HepG2 (cell line): ENCODE measurements at regions not wholly inside any gene's neighbourhood (a gene's known extent, or its start where the extent isn't known, plus 50 kb on each side); places are given as distances from the start of the nearest gene placed in this dataset.

Source experiments
- ATAC-seq: fragments of 200-7000 bp; cut with Tn5 transposase; 3 replicates; pipeline ENCODE4 v1.9.1; 2020; ENCODE audit warnings: mild to moderate bottlenecking, moderate library complexity
- BruUV-seq: library from RNA; stranded (reverse); fragments of 400-500 nt; replicated peaks from 2 replicates; lab custom pipeline; 2021; lab: Mats Ljungman, UMichigan
- CTCF ChIA-PET: fragments of 300-600 bp; formaldehyde crosslinking; extraction: SDS; loops from one replicate; lab custom pipeline; 2021; ENCODE audit warnings: low total read pairs, inconsistent platforms, low intra/inter-chr PET ratio; lab: Yijun Ruan, JAX
- POLR2A ChIA-PET: fragments of 350-600 bp; sonication (Branson Sonifier 250); formaldehyde crosslinking; loops from one replicate; lab custom pipeline; 2020; ENCODE audit warnings: antibody characterized with exemption, inconsistent platforms; lab: Yijun Ruan, JAX
- DNase-seq: peaks from one replicate; pipeline ENCODE4 v3.0.0-alpha.2; 2015; ENCODE audit warnings: low spot score
- FAIRE-seq: peaks from 3 replicates; lab custom pipeline; 2011; peaks lifted over from hg19 to GRCh38; lab: Jason Lieb, UNC
- H2AFZ ChIP-seq: one replicate; pipeline ENCODE4 v1.6.1; 2011; ENCODE audit warnings: low read length, inconsistent platforms
- H3K27ac ChIP-seq: fragments of 300-600 bp; 3 replicates; pipeline ENCODE4 v1.8.0; 2011; ENCODE audit warnings: mixed run types, mild to moderate bottlenecking, mixed read lengths, low read length, inconsistent platforms; ENCODE audit not compliant: insufficient read depth; ENCODE audit errors: extremely low read length
- H3K27me3 ChIP-seq, 2 experiments: fragments of 200-600 bp in 1 of 2; 2 replicates in 1 of 2; 3 replicates in 1 of 2; pipeline versions ENCODE4 v1.6.0 to v1.8.0; 2011; ENCODE audit warnings: low read length in 2 of 2, mild to moderate bottlenecking in 2 of 2, moderate library complexity in 2 of 2, inconsistent platforms in 1 of 2; ENCODE audit not compliant: insufficient read depth in 2 of 2, control insufficient read depth in 1 of 2
- H3K36me3 ChIP-seq, 2 experiments: fragments of 200-600 bp in 1 of 2; replicated peaks in 1 of 2; 2 replicates in 1 of 2; 3 replicates in 1 of 2; pipeline versions ENCODE4 v1.5.1 to v1.8.0; 2011; ENCODE audit warnings: low read length in 2 of 2, inconsistent platforms in 1 of 2; ENCODE audit not compliant: insufficient read depth in 2 of 2, control insufficient read depth in 1 of 2
- H3K4me1 ChIP-seq: 2 replicates; pipeline ENCODE4 v1.5.1; 2012; ENCODE audit warnings: low read length, inconsistent platforms; ENCODE audit not compliant: insufficient read depth
- H3K4me2 ChIP-seq: 2 replicates; pipeline ENCODE4 v1.6.0; 2011; ENCODE audit warnings: low read depth, low read length, inconsistent platforms
- H3K4me3 ChIP-seq, 3 experiments: fragments of 200-600 bp in 1 of 3; sonication (generic), shearing (Covaris generic) in 1 of 3; replicated peaks in 1 of 3; 2 replicates each; pipeline ENCODE4 v1.5.1; 2011 to 2016; ENCODE audit warnings: low read length in 3 of 3, inconsistent platforms in 2 of 3, low read depth in 2 of 3, mild to moderate bottlenecking in 2 of 3, control low read depth in 1 of 3, mixed read lengths in 1 of 3; ENCODE audit not compliant: insufficient read depth in 1 of 3
- H3K79me2 ChIP-seq: one replicate; pipeline ENCODE4 v1.6.1; 2011; ENCODE audit warnings: low read length, inconsistent platforms; ENCODE audit not compliant: insufficient read depth
- H3K9ac ChIP-seq: 2 replicates; pipeline ENCODE4 v1.6.0; 2011; ENCODE audit warnings: mild to moderate bottlenecking, low read depth, low read length, inconsistent platforms; ENCODE audit not compliant: insufficient read depth
- H3K9me3 ChIP-seq: 2 replicates; pipeline ENCODE4 v1.5.1; 2012; ENCODE audit warnings: mild to moderate bottlenecking, low read length
- H4K20me1 ChIP-seq: 2 replicates; pipeline ENCODE4 v1.6.0; 2011; ENCODE audit warnings: inconsistent platforms, mild to moderate bottlenecking, low read length, moderate library complexity; ENCODE audit not compliant: insufficient read depth
- JARID2 ChIP-seq: sonication (generic); formaldehyde crosslinking; IDR thresholded peaks from 2 replicates; pipeline ENCODE4 v1.8.1; 2023; ENCODE audit warnings: missing genetic modification reagents, inconsistent platforms; ENCODE audit not compliant: insufficient replicate concordance
- LCORL ChIP-seq, 2 experiments: fragments of 450-650 bp in 1 of 2; sonication (generic) in 1 of 2; formaldehyde crosslinking in 1 of 2; IDR thresholded peaks; 2 replicates each; pipeline versions ENCODE4 v1.5.0 to v1.6.1; 2017 to 2020; ENCODE audit warnings: antibody characterized with exemption in 1 of 2, missing genetic modification reagents in 1 of 2
- RARA ChIP-seq: IDR thresholded peaks from 2 replicates; pipeline ENCODE4 v1.6.1; 2016; ENCODE audit warnings: missing genetic modification reagents, missing compliant biosample characterization
- SP140L ChIP-seq: sonication (generic); formaldehyde crosslinking; IDR thresholded peaks from 2 replicates; pipeline ENCODE4 v1.4.0; 2020; ENCODE audit warnings: missing genetic modification reagents, borderline replicate concordance
- ZNF180 ChIP-seq: sonication (generic); formaldehyde crosslinking; IDR thresholded peaks from 2 replicates; pipeline ENCODE4 v1.4.0; 2020; ENCODE audit warnings: low read depth, missing genetic modification reagents, borderline replicate concordance
- ZNF577 ChIP-seq: sonication (generic); formaldehyde crosslinking; IDR thresholded peaks from 2 replicates; pipeline ENCODE4 v1.4.0; 2020; ENCODE audit warnings: mild to moderate bottlenecking, low read depth, missing genetic modification reagents, borderline replicate concordance
- in situ Hi-C: cut with HindIII; loops from 2 replicates; pipeline ENCODE4 v1.10.0; 2017; ENCODE audit warnings: low pct_unique_long_range_greater_than_20kb; ENCODE audit not compliant: extremely low pct_ligation_motif_present
- intact Hi-C: fragments of 100-400 bp; cut with micrococcal nuclease; formaldehyde crosslinking; loops from one replicate; pipeline ENCODE4 v1.10.0; 2022; ENCODE audit not compliant: unreplicated experiment
- TF ChIP-seq, protein P1 (sequence below): sonication (generic); formaldehyde crosslinking; IDR thresholded peaks from 2 replicates; pipeline ENCODE4 v1.4.0; 2020; ENCODE audit warnings: mild to moderate bottlenecking, missing genetic modification reagents
- TF ChIP-seq, protein P2 (sequence below): sonication (generic); formaldehyde crosslinking; IDR thresholded peaks from 2 replicates; pipeline ENCODE4 v1.4.0; 2020; ENCODE audit warnings: missing genetic modification reagents
- TF ChIP-seq, protein P3 (sequence below): IDR thresholded peaks from 2 replicates; pipeline ENCODE4 v1.6.1; 2018; ENCODE audit warnings: missing genetic modification reagents, mild to moderate bottlenecking, missing compliant biosample characterization
- TF ChIP-seq, protein P4 (sequence below): sonication (generic); formaldehyde crosslinking; IDR thresholded peaks from 2 replicates; pipeline ENCODE4 v1.5.0; 2020; ENCODE audit warnings: missing genetic modification reagents, mild to moderate bottlenecking, borderline replicate concordance
- TF ChIP-seq, protein P5 (sequence below): sonication (generic); formaldehyde crosslinking; IDR thresholded peaks from 2 replicates; pipeline ENCODE4 v1.4.0; 2020; ENCODE audit warnings: mild to moderate bottlenecking, missing genetic modification reagents, borderline replicate concordance

DNA sequence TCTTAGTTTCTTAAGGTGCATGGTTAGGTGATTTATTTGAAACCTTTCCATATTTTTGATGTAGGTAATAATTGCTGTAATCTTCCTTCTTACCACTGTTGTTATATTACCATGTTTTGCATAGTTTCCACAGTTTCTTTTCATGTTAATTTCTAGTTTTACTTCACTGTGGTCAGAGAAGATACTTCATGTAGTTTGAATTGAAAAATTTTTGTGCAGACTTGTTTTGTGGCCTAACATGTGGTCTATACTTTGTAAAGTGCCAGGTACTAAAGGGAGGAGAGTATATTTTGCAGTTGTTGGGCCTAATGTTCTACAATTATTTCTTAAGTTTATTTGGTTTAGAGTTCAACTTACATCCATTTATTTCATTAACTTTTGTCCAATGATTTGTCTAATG is 69.2 kb upstream of the RPS4Y2 start:
- ChIA-PET CTCF (no interaction called here), POLR2A (no interaction called here)
- no TSS peak for BruUV-seq
- no peak overlapping the region for H3K27ac ChIP-seq
- intact Hi-C loops = no loop called here
- H4K20me1 ChIP-seq = no peaks in the 10 kb centered on the region
- no peak for ATAC-seq
- H3K4me2 ChIP-seq = no peak overlapping the region
- H3K36me3 ChIP-seq = no peaks in the 10 kb centered on the region
- DNase-seq = no peak
- in situ Hi-C loops = no loop called here
- TF ChIP-seq, protein P1, sequence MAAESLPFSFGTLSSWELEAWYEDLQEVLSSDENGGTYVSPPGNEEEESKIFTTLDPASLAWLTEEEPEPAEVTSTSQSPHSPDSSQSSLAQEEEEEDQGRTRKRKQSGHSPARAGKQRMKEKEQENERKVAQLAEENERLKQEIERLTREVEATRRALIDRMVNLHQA (CRISPR knock-in tag) = no peak
- TF ChIP-seq ZNF180 (CRISPR knock-in tag) (no peak), RARA (CRISPR knock-in tag) (no peak), LCORL (IDR thresholded peaks at IDR 0.05) (no peak), LCORL (CRISPR knock-in tag; IDR thresholded peaks at IDR 0.05) (no peak), ZNF577 (CRISPR knock-in tag) (no peak), JARID2 (no peak), SP140L (no peak)
- TF ChIP-seq, protein P2, sequence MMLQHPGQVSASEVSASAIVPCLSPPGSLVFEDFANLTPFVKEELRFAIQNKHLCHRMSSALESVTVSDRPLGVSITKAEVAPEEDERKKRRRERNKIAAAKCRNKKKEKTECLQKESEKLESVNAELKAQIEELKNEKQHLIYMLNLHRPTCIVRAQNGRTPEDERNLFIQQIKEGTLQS (CRISPR knock-in tag) = no peak
- TF ChIP-seq, protein P3, sequence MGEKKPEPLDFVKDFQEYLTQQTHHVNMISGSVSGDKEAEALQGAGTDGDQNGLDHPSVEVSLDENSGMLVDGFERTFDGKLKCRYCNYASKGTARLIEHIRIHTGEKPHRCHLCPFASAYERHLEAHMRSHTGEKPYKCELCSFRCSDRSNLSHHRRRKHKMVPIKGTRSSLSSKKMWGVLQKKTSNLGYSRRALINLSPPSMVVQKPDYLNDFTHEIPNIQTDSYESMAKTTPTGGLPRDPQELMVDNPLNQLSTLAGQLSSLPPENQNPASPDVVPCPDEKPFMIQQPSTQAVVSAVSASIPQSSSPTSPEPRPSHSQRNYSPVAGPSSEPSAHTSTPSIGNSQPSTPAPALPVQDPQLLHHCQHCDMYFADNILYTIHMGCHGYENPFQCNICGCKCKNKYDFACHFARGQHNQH (CRISPR knock-in tag) = no peak
- TF ChIP-seq, protein P4, sequence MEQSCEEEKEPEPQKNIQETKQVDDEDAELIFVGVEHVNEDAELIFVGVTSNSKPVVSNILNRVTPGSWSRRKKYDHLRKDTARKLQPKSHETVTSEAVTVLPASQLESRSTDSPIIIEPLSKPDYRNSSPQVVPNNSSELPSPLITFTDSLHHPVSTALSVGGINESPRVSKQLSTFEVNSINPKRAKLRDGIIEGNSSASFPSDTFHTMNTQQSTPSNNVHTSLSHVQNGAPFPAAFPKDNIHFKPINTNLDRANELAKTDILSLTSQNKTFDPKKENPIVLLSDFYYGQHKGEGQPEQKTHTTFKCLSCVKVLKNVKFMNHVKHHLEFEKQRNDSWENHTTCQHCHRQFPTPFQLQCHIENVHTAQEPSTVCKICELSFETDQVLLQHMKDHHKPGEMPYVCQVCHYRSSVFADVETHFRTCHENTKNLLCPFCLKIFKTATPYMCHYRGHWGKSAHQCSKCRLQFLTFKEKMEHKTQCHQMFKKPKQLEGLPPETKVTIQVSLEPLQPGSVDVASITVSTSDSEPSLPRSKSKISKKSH (CRISPR knock-in tag) = no peak
- TF ChIP-seq, protein P5, sequence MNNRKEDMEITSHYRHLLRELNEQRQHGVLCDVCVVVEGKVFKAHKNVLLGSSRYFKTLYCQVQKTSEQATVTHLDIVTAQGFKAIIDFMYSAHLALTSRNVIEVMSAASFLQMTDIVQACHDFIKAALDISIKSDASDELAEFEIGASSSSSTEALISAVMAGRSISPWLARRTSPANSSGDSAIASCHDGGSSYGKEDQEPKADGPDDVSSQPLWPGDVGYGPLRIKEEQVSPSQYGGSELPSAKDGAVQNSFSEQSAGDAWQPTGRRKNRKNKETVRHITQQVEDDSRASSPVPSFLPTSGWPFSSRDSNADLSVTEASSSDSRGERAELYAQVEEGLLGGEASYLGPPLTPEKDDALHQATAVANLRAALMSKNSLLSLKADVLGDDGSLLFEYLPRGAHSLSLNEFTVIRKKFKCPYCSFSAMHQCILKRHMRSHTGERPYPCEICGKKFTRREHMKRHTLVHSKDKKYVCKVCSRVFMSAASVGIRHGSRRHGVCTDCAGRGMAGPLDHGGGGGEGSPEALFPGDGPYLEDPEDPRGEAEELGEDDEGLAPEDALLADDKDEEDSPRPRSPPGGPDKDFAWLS (CRISPR knock-in tag) = no peak
- TF ChIP-seq, all 625 proteins: peak for 0
- no peak for FAIRE-seq
- Histone ChIP-seq H3K4me1 (no peaks in the 10 kb centered on the region), H3K79me2 (no peaks in the 10 kb centered on the region), H2AFZ (no peak overlapping the region), H3K9me3 (no peaks in the 10 kb centered on the region), H3K9ac (no peak overlapping the region), H3K4me3 (no peak overlapping the region), H3K27me3 (no peaks in the 10 kb centered on the region)
